Lung (tissue), 11 donors: ENCODE measurements at regions not wholly inside any gene's neighbourhood (a gene's known extent, or its start where the extent isn't known, plus 50 kb on each side); places are given as distances from the start of the nearest gene placed in this dataset.
"Not testable (repeated sequence)": the region's sequence is repeated elsewhere in the genome, so short reads cannot be mapped to it uniquely, and the experiment has no call there.

ENCODE experiments used
- ATAC-seq: fragments of 200-7000 bp; cut with Tn5 transposase; one replicate; pipeline ENCODE4 v1.9.1; 2020; ENCODE audit warnings: moderate number of reproducible peaks; ENCODE audit not compliant: insufficient read depth, low FRiP score
- DNase-seq, 3 donors: peaks; one replicate each; pipeline ENCODE4 v3.0.0-alpha.2; 2013 to 2017
- H3K27ac ChIP-seq, 2 donors: one replicate each; pipeline ENCODE4 v1.5.1; 2013; ENCODE audit warnings: mild to moderate bottlenecking in 2 of 2, moderate library complexity in 2 of 2, control low read depth in 1 of 2, inconsistent platforms in 1 of 2, low read depth in 1 of 2, low read length in 1 of 2
- H3K27me3 ChIP-seq, 3 donors: one replicate each; pipeline ENCODE4 v1.5.1; 2013; ENCODE audit warnings: low read length in 2 of 3; ENCODE audit not compliant: control insufficient read depth in 3 of 3, insufficient read depth in 3 of 3
- H3K36me3 ChIP-seq, 4 donors: one replicate each; pipeline ENCODE4 v1.5.1; 2013; ENCODE audit warnings: low read length in 4 of 4, mild to moderate bottlenecking in 1 of 4, moderate library complexity in 1 of 4; ENCODE audit not compliant: control insufficient read depth in 4 of 4, insufficient read depth in 4 of 4
- H3K4me1 ChIP-seq, 5 donors: one replicate each; pipeline ENCODE4 v1.5.1; 2013; ENCODE audit warnings: low read length in 5 of 5, mild to moderate bottlenecking in 2 of 5, moderate library complexity in 1 of 5; ENCODE audit not compliant: control insufficient read depth in 5 of 5, insufficient read depth in 5 of 5
- H3K4me3 ChIP-seq: one replicate; pipeline ENCODE4 v1.5.1; 2013; ENCODE audit warnings: mild to moderate bottlenecking, control low read depth, moderate library complexity
- H3K9ac ChIP-seq, 2 donors: one replicate each; pipeline ENCODE4 v1.5.1; 2013; ENCODE audit warnings: low read length in 2 of 2, control low read depth in 1 of 2; ENCODE audit not compliant: insufficient read depth in 1 of 2
- H3K9me3 ChIP-seq, 4 donors: one replicate each; pipeline ENCODE4 v1.5.1; 2013; ENCODE audit warnings: low read length in 3 of 4, mild to moderate bottlenecking in 1 of 4, moderate library complexity in 1 of 4; ENCODE audit not compliant: control insufficient read depth in 4 of 4, insufficient read depth in 3 of 4
- WGBS, 2 donors: extraction: QIAGEN DNeasy Blood & Tissue Kit; methylation state at CpG; one replicate each; pipeline ENCODE4 v1.1.7; 2013; 5-methylcytosine and 5-hydroxymethylcytosine counted together
- TF ChIP-seq, protein P1 (sequence below): IDR thresholded peaks from 2 replicates; pipeline ENCODE4 v1.5.1; 2012; ENCODE audit warnings: mild to moderate bottlenecking; ENCODE audit errors: control extremely low read depth, extremely low read depth
- donor health status: control.
- donor health status: control.
- donor health status: Bipolar disorder and iron deficiency.
- donor health status: healthy.
- donor health status: DM: yes; HTN: yes; CAD: no.

DNA sequence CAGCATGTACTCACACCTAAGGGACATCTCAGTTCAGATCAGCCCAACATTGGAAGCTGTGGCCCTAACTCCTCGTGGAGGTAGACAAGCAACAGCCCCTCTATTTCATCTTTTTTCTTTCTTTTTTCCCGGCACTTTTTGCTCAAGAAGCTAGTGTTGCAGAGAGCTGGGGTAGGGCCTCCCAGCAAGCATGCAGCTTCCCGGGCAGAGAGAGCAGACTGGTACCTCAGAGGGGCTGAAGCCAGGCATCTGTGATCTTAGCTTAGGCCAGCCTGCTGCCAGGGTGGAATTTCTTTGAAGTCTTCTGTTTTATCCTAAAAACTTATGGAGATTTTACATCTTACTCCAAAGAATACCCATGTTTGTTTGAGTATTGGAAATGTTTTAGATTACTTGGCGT lies 195.4 kb downstream of the C16orf95 start:
- Histone ChIP-seq H3K4me1 (peaks cover 0 to 17% (median 13%) of the 10 kb centered on the region in 5 donors), H3K4me3 (no peak overlapping the region), H3K27ac (no peak overlapping the region), H3K9ac (no peak overlapping the region), H3K27me3 (peaks cover 0 to 7% (median 0%) of the 10 kb centered on the region in 3 donors), H3K9me3 (peaks cover 0 to 10% (median 1%) of the 10 kb centered on the region in 4 donors), H3K36me3 (peaks cover 0 to 3% (median 0%) of the 10 kb centered on the region in 4 donors)
- TF ChIP-seq, protein P1, sequence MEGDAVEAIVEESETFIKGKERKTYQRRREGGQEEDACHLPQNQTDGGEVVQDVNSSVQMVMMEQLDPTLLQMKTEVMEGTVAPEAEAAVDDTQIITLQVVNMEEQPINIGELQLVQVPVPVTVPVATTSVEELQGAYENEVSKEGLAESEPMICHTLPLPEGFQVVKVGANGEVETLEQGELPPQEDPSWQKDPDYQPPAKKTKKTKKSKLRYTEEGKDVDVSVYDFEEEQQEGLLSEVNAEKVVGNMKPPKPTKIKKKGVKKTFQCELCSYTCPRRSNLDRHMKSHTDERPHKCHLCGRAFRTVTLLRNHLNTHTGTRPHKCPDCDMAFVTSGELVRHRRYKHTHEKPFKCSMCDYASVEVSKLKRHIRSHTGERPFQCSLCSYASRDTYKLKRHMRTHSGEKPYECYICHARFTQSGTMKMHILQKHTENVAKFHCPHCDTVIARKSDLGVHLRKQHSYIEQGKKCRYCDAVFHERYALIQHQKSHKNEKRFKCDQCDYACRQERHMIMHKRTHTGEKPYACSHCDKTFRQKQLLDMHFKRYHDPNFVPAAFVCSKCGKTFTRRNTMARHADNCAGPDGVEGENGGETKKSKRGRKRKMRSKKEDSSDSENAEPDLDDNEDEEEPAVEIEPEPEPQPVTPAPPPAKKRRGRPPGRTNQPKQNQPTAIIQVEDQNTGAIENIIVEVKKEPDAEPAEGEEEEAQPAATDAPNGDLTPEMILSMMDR: no peak
- DNase-seq: no peak
- 72 to 84% methylated on average over 4 of the region's 4 CpGs for WGBS, 2 donors
- no peak for ATAC-seq

DNA sequence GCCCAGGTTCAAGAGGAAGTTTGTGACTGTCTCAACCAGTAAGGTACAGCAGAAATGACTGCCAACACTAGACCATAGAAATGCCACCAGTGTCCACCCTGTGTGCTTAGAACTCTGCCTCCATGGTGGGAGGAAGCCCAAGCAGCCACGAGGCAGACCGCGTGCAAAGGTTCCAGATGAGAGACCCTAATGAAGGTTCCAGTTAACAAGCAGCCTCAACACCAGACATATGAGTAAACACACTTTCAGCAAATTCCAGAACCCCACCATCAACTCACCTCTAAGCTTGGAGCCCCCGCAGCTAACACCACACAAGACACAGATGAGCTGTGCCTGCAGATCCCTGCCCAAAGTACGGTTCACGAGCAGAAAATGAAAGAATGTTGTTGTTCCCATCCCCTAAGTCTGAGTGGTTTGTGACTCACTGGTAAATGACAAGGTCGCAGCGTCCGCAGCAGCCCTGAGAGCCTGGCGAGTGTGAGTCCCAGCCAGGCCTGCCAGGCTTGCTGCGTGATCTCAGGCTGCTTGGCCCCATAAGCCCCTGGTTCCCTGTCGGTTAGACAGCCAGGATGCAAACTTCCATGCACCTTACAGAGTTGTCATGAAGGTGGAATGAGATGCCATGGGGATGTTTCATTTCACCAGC lies 193.7 kb downstream of the C16orf95 start:
- no peak overlapping the region for H3K27ac ChIP-seq
- 95 to 97% methylated on average over 12 of the region's 12 CpGs for WGBS, 2 donors
- no peak overlapping the region for H3K9ac ChIP-seq
- peaks cover 0 to 11% (median 1%) of the 10 kb centered on the region in 4 donors for H3K9me3 ChIP-seq
- no peak overlapping the region for H3K4me3 ChIP-seq
- DNase-seq: no peak
- no peak for ATAC-seq
- peaks cover 0 to 32% (median 13%) of the 10 kb centered on the region in 5 donors for H3K4me1 ChIP-seq
- TF ChIP-seq, protein P1: no peak
- H3K36me3 ChIP-seq: peaks cover 0 to 3% (median 0%) of the 10 kb centered on the region in 4 donors
- H3K27me3 ChIP-seq: peaks cover 0 to 7% (median 0%) of the 10 kb centered on the region in 3 donors

DNA sequence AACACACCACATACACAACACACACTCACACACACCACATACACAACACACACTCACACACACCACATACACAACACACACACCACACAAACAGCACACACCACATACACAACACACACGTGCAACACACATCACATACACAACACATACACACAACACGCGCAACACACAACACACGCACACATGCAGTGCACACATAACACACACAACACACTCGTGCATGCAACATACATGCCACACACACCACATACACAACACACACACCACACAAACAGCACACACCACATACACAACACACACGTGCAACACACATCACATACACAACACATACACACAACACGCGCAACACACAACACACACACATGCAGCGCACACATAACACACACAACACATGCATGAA lies 192.8 kb downstream of the C16orf95 start:
- Histone ChIP-seq H3K4me1 (peaks cover 0 to 32% (median 13%) of the 10 kb centered on the region in 5 donors), H3K9me3 (peaks cover 0 to 12% (median 3%) of the 10 kb centered on the region in 4 donors), H3K9ac (peak overlapping the region in 1 of 2 donors; percentile 1)
- not testable (repeated sequence) for ATAC-seq, DNase-seq, H3K27me3 ChIP-seq, H3K4me3 ChIP-seq, H3K36me3 ChIP-seq, H3K27ac ChIP-seq
- 86 to 96% methylated on average over 9 of the region's 9 CpGs for WGBS, 2 donors

DNA sequence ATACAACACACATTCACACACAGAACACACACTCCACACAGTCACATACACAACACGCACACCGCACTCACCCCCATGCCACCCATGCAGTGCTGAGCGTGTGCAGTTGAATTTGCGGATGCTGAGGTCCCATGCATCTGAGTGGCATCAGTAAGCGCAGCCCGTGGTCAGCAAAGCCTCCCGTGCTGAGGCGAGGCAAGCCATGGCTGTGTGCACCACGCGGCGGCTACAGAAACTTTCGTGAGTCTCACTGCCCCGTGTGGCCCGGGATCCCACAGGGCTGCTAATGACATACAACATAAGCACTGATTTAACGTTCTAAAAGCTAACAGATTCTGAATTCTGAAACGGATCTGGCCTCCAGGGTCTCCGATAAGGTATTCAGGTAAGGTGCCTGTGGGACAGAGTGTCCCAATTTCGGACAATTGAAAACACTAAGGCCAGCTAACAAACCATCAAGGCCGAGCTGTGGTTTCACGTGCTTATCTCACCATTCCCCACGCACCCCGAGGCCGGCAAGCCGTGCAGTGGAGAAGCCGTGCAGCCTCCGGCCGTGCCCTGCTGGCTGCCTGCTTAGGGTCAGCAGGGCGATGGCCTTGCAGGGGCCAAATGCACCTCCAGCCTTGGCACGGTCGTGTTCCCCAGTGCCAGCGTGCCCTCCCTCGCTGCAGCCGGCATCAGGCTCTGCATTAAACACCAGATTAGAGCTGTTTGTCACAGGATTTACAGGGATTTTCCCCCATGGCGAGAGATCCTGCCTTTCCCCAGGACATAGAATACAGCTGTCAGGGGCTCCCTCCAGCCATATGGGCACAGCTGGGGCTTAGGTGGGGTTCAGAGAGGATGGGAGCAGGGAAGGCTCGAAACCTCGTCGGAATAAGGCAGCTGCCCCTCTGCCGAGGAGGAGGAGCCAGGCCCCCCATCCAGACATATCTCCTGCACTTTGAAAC lies 191.7 kb downstream of the C16orf95 start:
- H3K9ac ChIP-seq: peak overlapping the region in 1 of 2 donors; percentile 1
- H3K27ac ChIP-seq: no peak overlapping the region
- TF ChIP-seq, protein P1: no peak
- peaks cover 0 to 32% (median 13%) of the 10 kb centered on the region in 5 donors for H3K4me1 ChIP-seq
- DNase-seq (peak; percentile 39 to 61 (median 59)), ATAC-seq (no peak)
- H3K27me3 ChIP-seq: peaks cover 0 to 7% (median 0%) of the 10 kb centered on the region in 3 donors
- H3K36me3 ChIP-seq: peaks cover 0 to 3% (median 0%) of the 10 kb centered on the region in 4 donors
- H3K4me3 ChIP-seq: no peak overlapping the region
- H3K9me3 ChIP-seq: peaks cover 0 to 12% (median 3%) of the 10 kb centered on the region in 4 donors
- WGBS, 2 donors: 79 to 85% methylated on average over 38 of the region's 38 CpGs
